Endothelial cell of umbilical vein (primary cell): ENCODE measurements at regions not wholly inside any gene's neighbourhood (a gene's known extent, or its start where the extent isn't known, plus 50 kb on each side); places are given as distances from the start of the nearest gene placed in this dataset.

Experiments
- BruUV-seq: library from RNA; stranded (reverse); fragments of 400-500 nt; replicated peaks from 2 replicates; lab custom pipeline; 2021; lab: Mats Ljungman, UMichigan
- CTCF ChIA-PET: fragments of 300-600, 350-600 bp; sonication (Branson Sonifier 250); formaldehyde crosslinking; loops from one replicate; lab custom pipeline; 2021; ENCODE audit warnings: antibody characterized with exemption, inconsistent platforms; lab: Charles Lee
- POLR2A ChIA-PET: fragments of 300-600, 350-600 bp; sonication (Branson Sonifier 250); formaldehyde crosslinking; loops from one replicate; lab custom pipeline; 2021; ENCODE audit warnings: antibody characterized with exemption, inconsistent platforms; lab: Charles Lee
- DNase-seq: peaks from one replicate; pipeline ENCODE4 v3.0.0-alpha.2; 2011; ENCODE audit warnings: low read depth, low spot score
- FAIRE-seq: peaks from 2 replicates; lab custom pipeline; 2011; peaks lifted over from hg19 to GRCh38; lab: Jason Lieb, UNC
- H2AFZ ChIP-seq: 2 replicates; pipeline ENCODE4 v1.6.0; 2012; ENCODE audit warnings: low read depth, low read length, control low read depth, inconsistent platforms
- H3K27ac ChIP-seq: 2 replicates; pipeline ENCODE4 v1.5.1; 2011; ENCODE audit warnings: low read depth, mild to moderate bottlenecking, control low read depth, low read length, moderate library complexity; ENCODE audit not compliant: insufficient read depth
- H3K27me3 ChIP-seq, 2 experiments: 2 replicates each; pipeline versions ENCODE4 v1.6.0 to v1.6.1; 2011; ENCODE audit warnings: low read length in 2 of 2, mixed read lengths in 1 of 2; ENCODE audit not compliant: control insufficient read depth in 2 of 2, insufficient read depth in 2 of 2
- H3K36me3 ChIP-seq, 2 experiments: 2 replicates in 1 of 2; 3 replicates in 1 of 2; pipeline ENCODE4 v1.5.1; 2011; ENCODE audit warnings: low read length in 2 of 2, mild to moderate bottlenecking in 1 of 2, moderate library complexity in 1 of 2; ENCODE audit not compliant: control insufficient read depth in 2 of 2, insufficient read depth in 2 of 2; ENCODE audit errors: extremely low read depth in 1 of 2
- H3K4me1 ChIP-seq: 3 replicates; pipeline ENCODE4 v1.5.1; 2011; ENCODE audit warnings: mild to moderate bottlenecking, low read length; ENCODE audit not compliant: control insufficient read depth, insufficient read depth; ENCODE audit errors: extremely low read depth
- H3K4me2 ChIP-seq: 2 replicates; pipeline ENCODE4 v1.6.1; 2011; ENCODE audit warnings: low read length, control low read depth, mixed read lengths; ENCODE audit not compliant: insufficient read depth
- H3K4me3 ChIP-seq, 3 experiments: fragments of 200-600 bp in 1 of 3; sonication (generic), shearing (Covaris generic) in 1 of 3; replicated peaks in 1 of 3; 2 replicates each; pipeline ENCODE4 v1.5.1; 2011 to 2016; ENCODE audit warnings: control low read depth in 3 of 3, low read length in 3 of 3, mild to moderate bottlenecking in 2 of 3, inconsistent platforms in 1 of 3, low read depth in 1 of 3, moderate library complexity in 1 of 3; ENCODE audit not compliant: insufficient read depth in 1 of 3
- H3K79me2 ChIP-seq: 2 replicates; pipeline ENCODE4 v1.6.0; 2012; ENCODE audit warnings: low read length, inconsistent platforms; ENCODE audit not compliant: control insufficient read depth, insufficient read depth
- H3K9ac ChIP-seq: replicated peaks from 2 replicates; pipeline ENCODE3; 2011; ENCODE audit warnings: low read length, control low read depth; ENCODE audit not compliant: insufficient read depth; ENCODE audit errors: extremely low read depth
- H3K9me1 ChIP-seq: replicated peaks from 3 replicates; pipeline ENCODE4 v1.6.0; 2011; ENCODE audit warnings: mild to moderate bottlenecking, low read length; ENCODE audit not compliant: control insufficient read depth, insufficient read depth; ENCODE audit errors: extremely low read depth
- H3K9me3 ChIP-seq: replicated peaks from 2 replicates; pipeline ENCODE4 v1.5.1; 2012; ENCODE audit warnings: low read length, inconsistent platforms; ENCODE audit not compliant: control insufficient read depth, insufficient read depth
- H4K20me1 ChIP-seq: replicated peaks from 2 replicates; pipeline ENCODE3; 2011; ENCODE audit warnings: mild to moderate bottlenecking, low read length; ENCODE audit not compliant: control insufficient read depth, insufficient read depth; ENCODE audit errors: extremely low read depth
- EZH2 ChIP-seq: IDR thresholded peaks from 2 replicates; pipeline ENCODE4 v1.6.1; 2012; ENCODE audit warnings: borderline replicate concordance, low read depth, mild to moderate bottlenecking, moderate library complexity, low read length, inconsistent platforms; ENCODE audit not compliant: severe bottlenecking
- FOS ChIP-seq: IDR thresholded peaks from 2 replicates; pipeline ENCODE4 v1.6.1; 2011; ENCODE audit warnings: mild to moderate bottlenecking, low read length, moderate library complexity, borderline replicate concordance; ENCODE audit not compliant: insufficient read depth
- GATA2 ChIP-seq: IDR thresholded peaks from 2 replicates; pipeline ENCODE4 v1.7.0; 2011; ENCODE audit warnings: low read depth, mild to moderate bottlenecking, moderate library complexity, mixed read lengths, low read length; ENCODE audit not compliant: insufficient read length, insufficient read depth
- JUN ChIP-seq: IDR thresholded peaks from 2 replicates; pipeline ENCODE4 v1.6.1; 2011; ENCODE audit warnings: borderline replicate concordance, low read depth; ENCODE audit not compliant: insufficient read length, insufficient read depth
- MYC ChIP-seq: IDR thresholded peaks from one replicate; pipeline ENCODE4 v1.6.1; 2011; ENCODE audit warnings: mild to moderate bottlenecking, low read depth, low read length
- POLR2A ChIP-seq: IDR thresholded peaks from 2 replicates; pipeline ENCODE4 v1.6.1; 2012; ENCODE audit warnings: low read depth, mild to moderate bottlenecking, control low read depth, low read length
- POLR2AphosphoS5 ChIP-seq: IDR thresholded peaks from 2 replicates; pipeline ENCODE4 v1.6.1; 2012; ENCODE audit warnings: low read depth, mild to moderate bottlenecking, control low read depth, low read length, moderate library complexity; ENCODE audit not compliant: insufficient read depth
- dilution Hi-C: fragments of 300-500 bp; cut with MboI; formaldehyde crosslinking; loops from one replicate; pipeline ENCODE4 v1.15.0; 2019; ENCODE audit warnings: low sequenced_read_pairs; ENCODE audit not compliant: extremely low pct_ligation_motif_present
- intact Hi-C: fragments of 100-400 bp; cut with micrococcal nuclease; formaldehyde crosslinking; loops from one replicate; pipeline ENCODE4 v1.10.0; 2022
- TF ChIP-seq, protein P1 (sequence below), 2 donors: IDR thresholded peaks; 1 replicate in 1 of 2; 2 replicates in 1 of 2; pipeline ENCODE4 v1.5.1; 2011; ENCODE audit warnings: low read length in 2 of 2, mild to moderate bottlenecking in 2 of 2, moderate library complexity in 2 of 2, control low read depth in 1 of 2, inconsistent platforms in 1 of 2, low read depth in 1 of 2; ENCODE audit not compliant: insufficient read depth in 1 of 2; ENCODE audit errors: extremely low read depth in 1 of 2
- TF ChIP-seq, protein P2 (sequence below): IDR thresholded peaks from 2 replicates; pipeline ENCODE4 v1.6.1; 2011; ENCODE audit not compliant: insufficient read depth, insufficient read length

DNA sequence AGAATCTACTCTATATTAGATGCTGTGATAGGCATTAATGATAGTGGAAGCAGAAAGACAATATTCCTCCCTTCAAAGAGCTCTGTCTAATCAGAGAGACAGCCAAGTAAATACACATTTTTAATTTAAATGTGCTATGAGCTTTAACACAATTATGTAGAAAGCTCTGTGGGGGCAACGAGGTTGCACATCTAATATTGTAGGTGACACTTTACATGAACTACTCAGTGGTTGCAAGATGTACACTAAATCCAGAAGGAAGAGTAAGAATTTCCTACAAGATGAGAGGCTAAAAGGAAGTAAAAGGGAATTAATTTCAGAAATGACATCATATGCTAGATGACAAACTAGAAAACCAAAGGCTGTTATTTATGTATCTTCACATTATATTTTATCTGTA, 120.9 kb downstream of the SPCS3 start:
- no peak for DNase-seq
- Histone ChIP-seq H2AFZ (no peak overlapping the region), H3K4me2 (no peak overlapping the region), H3K4me1 (no peaks in the 10 kb centered on the region), H3K79me2 (no peaks in the 10 kb centered on the region), H3K9ac (no peak overlapping the region), H3K4me3 (no peak overlapping the region), H3K9me3 (no peaks in the 10 kb centered on the region), H3K36me3 (no peaks in the 10 kb centered on the region), H3K27ac (no peak overlapping the region), H4K20me1 (no peaks in the 10 kb centered on the region), H3K27me3 (peaks cover 0 to 7% of the 10 kb centered on the region in 2 experiments), H3K9me1 (no peaks in the 10 kb centered on the region)
- no peak for FAIRE-seq
- ChIA-PET POLR2A (no interaction called here), CTCF (no interaction called here)
- TF ChIP-seq MYC = no peak
- TF ChIP-seq, protein P1, sequence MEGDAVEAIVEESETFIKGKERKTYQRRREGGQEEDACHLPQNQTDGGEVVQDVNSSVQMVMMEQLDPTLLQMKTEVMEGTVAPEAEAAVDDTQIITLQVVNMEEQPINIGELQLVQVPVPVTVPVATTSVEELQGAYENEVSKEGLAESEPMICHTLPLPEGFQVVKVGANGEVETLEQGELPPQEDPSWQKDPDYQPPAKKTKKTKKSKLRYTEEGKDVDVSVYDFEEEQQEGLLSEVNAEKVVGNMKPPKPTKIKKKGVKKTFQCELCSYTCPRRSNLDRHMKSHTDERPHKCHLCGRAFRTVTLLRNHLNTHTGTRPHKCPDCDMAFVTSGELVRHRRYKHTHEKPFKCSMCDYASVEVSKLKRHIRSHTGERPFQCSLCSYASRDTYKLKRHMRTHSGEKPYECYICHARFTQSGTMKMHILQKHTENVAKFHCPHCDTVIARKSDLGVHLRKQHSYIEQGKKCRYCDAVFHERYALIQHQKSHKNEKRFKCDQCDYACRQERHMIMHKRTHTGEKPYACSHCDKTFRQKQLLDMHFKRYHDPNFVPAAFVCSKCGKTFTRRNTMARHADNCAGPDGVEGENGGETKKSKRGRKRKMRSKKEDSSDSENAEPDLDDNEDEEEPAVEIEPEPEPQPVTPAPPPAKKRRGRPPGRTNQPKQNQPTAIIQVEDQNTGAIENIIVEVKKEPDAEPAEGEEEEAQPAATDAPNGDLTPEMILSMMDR (IDR thresholded peaks at IDR 0.05; ENCODE audit: extremely low read depth in 1 of 2, insufficient read depth in 1 of 2, low read depth in 1 of 2, low read length in 2 of 2) = no peak
- no peak for TF ChIP-seq EZH2
- no peak for TF ChIP-seq FOS
- TF ChIP-seq POLR2A = no peak
- TF ChIP-seq JUN = no peak
- no peak for TF ChIP-seq POLR2AphosphoS5
- TF ChIP-seq, protein P2, sequence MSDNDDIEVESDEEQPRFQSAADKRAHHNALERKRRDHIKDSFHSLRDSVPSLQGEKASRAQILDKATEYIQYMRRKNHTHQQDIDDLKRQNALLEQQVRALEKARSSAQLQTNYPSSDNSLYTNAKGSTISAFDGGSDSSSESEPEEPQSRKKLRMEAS = no peak
- no peak for TF ChIP-seq GATA2
- BruUV-seq = no TSS peak
- intact Hi-C loops (no loop called here), dilution Hi-C loops (no loop called here)
